ENCODE measurements at regions not wholly inside any gene's neighbourhood (a gene's known extent, or its start where the extent isn't known, plus 50 kb on each side); places are given as distances from the start of the nearest gene placed in this dataset.

DNA sequence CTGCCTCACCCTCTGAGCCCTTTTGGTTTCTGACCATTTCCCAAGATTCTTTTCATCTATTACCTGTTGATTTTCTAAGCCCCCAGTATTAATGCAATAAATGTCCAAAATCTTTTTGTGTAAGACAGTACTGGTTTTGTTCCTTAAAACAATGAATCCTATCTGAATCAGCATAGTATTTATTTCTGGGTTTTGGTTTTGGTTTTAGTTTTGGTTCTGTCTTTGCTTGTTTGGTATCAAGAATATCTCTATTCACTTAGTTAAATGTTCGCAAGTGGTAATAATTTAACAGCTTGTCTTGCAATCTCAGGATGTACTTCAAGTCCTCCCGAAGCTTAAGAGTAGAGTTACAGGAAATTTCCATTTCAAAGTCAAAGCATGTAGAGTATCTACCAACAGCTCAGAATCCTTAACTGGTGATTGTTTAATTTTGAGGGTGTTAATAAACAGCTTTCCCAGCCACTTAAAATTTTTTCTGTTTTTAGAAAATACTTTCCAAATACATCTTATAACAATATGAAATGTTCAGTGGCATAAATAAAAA lies 67.7 kb upstream of the NEDD4L start:
- WGBS, result 75% methylated on average over 2 of the region's 2 CpGs
- no peak for DNase-seq (ENCODE audit: low read depth in 6 of 9, low spot score in 9 of 9)
- Histone ChIP-seq H3K27me3 (ENCODE audit: control insufficient read depth in 2 of 2, insufficient read depth in 1 of 2, low read length in 1 of 2) (no peaks in the 10 kb centered on the region), H3K4me1 (ENCODE audit: control insufficient read depth in 2 of 2, insufficient read depth in 2 of 2, low read length in 2 of 2) (no peaks in the 10 kb centered on the region), H3K27ac (ENCODE audit: low read depth in 1 of 2, low read length in 1 of 2) (no peak overlapping the region), H3K36me3 (ENCODE audit: control insufficient read depth in 2 of 2, insufficient read depth in 2 of 2, low read length in 1 of 2) (no peaks in the 10 kb centered on the region), H3K4me3 (ENCODE audit: low read length in 2 of 2) (no peak overlapping the region), H3K9me3 (ENCODE audit: control insufficient read depth in 2 of 2, insufficient read depth in 1 of 2, low read length in 1 of 2) (no peaks in the 10 kb centered on the region)

- H3K4me3 ChIP-seq (ENCODE audit: low read length in 2 of 2), result no peak overlapping the region
- no peaks in the 10 kb centered on the region for H3K4me1 ChIP-seq (ENCODE audit: control insufficient read depth in 2 of 2, insufficient read depth in 2 of 2, low read length in 2 of 2)
- no peaks in the 10 kb centered on the region for H3K27me3 ChIP-seq (ENCODE audit: control insufficient read depth in 2 of 2, insufficient read depth in 1 of 2, low read length in 1 of 2)
- H3K9me3 ChIP-seq (ENCODE audit: control insufficient read depth in 2 of 2, insufficient read depth in 1 of 2, low read length in 1 of 2), result no peaks in the 10 kb centered on the region
- 78% methylated on average over 2 of the region's 2 CpGs for WGBS
- H3K36me3 ChIP-seq (ENCODE audit: control insufficient read depth in 2 of 2, insufficient read depth in 2 of 2, low read length in 1 of 2), result no peaks in the 10 kb centered on the region
- DNase-seq (ENCODE audit: low read depth in 6 of 9, low spot score in 9 of 9), result no peak
- H3K27ac ChIP-seq (ENCODE audit: low read depth in 1 of 2, low read length in 1 of 2), result no peak overlapping the region
Observed at GRCh38 chr18:57975805-57976204, 68.2 kb upstream of the NEDD4L start.

DNA sequence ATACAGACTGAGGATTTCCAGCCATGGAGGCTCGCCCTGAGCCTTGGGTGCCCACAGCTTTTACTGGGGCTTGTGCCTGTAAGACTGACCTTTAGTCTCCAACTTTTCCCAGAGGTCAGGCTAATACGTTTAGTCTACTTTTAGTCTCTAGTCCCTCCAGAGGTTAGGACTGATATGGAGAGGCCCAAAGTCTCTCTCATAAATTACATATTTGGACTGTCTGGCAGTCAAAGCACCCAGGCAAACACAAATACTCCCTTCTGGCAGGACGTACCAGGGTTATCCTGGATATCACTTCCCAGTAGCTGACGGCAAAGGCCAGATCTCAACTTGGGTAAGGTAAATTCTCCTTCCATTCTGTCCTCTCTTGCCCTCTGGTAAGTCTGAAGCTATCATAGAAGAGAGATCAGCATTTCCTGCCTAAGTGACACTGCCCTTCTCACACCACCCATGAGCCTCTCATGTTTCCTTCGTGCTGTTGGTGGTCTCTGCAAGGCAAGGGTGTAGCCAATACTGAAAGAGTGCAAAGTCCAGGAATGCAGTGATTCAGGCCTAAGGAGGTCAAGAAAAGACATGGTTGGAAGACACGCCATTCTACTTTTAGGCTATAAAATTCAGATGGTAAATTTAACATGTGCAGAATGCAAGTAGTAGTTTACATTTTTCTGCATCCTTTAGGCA lies 69.3 kb upstream of the NEDD4L start:
- Histone ChIP-seq H3K27ac (ENCODE audit: low read depth in 1 of 2, low read length in 1 of 2) (no peak overlapping the region), H3K4me3 (ENCODE audit: low read length in 2 of 2) (no peak overlapping the region), H3K36me3 (ENCODE audit: control insufficient read depth in 2 of 2, insufficient read depth in 2 of 2, low read length in 1 of 2) (no peaks in the 10 kb centered on the region), H3K4me1 (ENCODE audit: control insufficient read depth in 2 of 2, insufficient read depth in 2 of 2, low read length in 2 of 2) (no peaks in the 10 kb centered on the region), H3K9me3 (ENCODE audit: control insufficient read depth in 2 of 2, insufficient read depth in 1 of 2, low read length in 1 of 2) (no peaks in the 10 kb centered on the region), H3K27me3 (ENCODE audit: control insufficient read depth in 2 of 2, insufficient read depth in 1 of 2, low read length in 1 of 2) (no peaks in the 10 kb centered on the region)
- WGBS, result 93% methylated on average over 6 of the region's 6 CpGs
- DNase-seq (ENCODE audit: low read depth in 6 of 9, low spot score in 9 of 9), result no peak

DNA sequence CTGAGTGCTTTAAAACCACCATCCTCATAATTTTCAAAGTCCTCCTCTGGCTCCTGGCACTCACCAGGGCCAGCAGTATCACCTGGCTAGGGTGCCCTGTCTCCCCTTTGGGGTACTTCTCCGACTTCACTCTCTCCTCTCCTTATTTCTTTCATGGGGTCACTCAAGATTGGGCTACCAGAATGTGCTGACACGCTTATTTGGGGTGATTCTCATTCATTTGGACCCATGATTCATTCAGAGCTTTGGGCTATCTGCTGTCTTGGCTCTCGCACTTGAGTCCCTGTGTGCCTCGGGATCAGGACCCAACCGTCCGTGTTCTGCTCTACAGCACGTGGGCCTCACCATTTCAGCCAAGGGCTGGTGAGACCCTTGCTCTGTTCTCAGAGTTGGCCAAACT lies 70.1 kb upstream of the NEDD4L start:
- no peak overlapping the region for H3K4me3 ChIP-seq (ENCODE audit: low read length in 2 of 2)
- H3K4me1 ChIP-seq (ENCODE audit: control insufficient read depth in 2 of 2, insufficient read depth in 2 of 2, low read length in 2 of 2), result no peaks in the 10 kb centered on the region
- H3K27me3 ChIP-seq (ENCODE audit: control insufficient read depth in 2 of 2, insufficient read depth in 1 of 2, low read length in 1 of 2), result no peaks in the 10 kb centered on the region
- DNase-seq (ENCODE audit: low read depth in 6 of 9, low spot score in 9 of 9), result no peak
- 96% methylated on average over 7 of the region's 7 CpGs for WGBS
- no peak overlapping the region for H3K27ac ChIP-seq (ENCODE audit: low read depth in 1 of 2, low read length in 1 of 2)
- H3K36me3 ChIP-seq (ENCODE audit: control insufficient read depth in 2 of 2, insufficient read depth in 2 of 2, low read length in 1 of 2), result no peaks in the 10 kb centered on the region
- H3K9me3 ChIP-seq (ENCODE audit: control insufficient read depth in 2 of 2, insufficient read depth in 1 of 2, low read length in 1 of 2), result no peaks in the 10 kb centered on the region

DNA sequence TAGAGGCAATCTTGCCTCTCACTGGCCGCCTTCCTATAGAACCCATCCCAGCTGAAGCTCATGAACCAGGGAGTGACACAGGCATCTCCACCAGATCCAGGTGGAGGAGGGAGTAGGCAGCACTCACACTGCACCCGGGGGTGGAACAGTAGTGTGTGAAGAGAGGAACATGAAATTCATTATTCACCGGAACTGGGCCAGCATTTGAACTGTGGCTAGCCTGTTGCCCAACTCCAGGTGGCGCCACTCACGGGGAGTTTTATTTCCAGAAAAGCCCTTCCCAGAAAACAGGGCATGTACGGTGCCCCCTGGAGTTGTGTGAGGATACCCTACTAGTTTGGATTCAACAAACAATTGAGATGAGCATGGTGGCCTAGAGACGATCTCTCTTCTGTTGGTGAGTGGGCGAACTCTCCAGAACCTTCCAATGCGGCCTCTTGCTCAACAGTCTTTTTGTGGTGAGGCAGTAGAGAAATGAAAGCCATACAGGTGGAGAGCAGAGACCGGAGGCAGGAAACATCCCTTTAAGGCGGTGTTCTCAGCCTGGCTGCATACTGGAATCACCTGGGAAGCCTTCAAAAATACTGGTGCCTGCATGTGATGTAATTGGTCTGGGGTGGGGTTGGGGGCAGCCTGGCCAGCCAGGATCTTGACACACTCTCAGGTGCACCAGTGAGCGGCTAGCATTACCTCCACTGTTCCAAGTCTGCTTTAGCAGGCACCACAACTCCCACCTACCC lies 73.5 kb upstream of the NEDD4L start:
- Histone ChIP-seq H3K27me3 (ENCODE audit: control insufficient read depth in 2 of 2, insufficient read depth in 1 of 2, low read length in 1 of 2) (no peaks in the 10 kb centered on the region), H3K27ac (ENCODE audit: low read depth in 1 of 2, low read length in 1 of 2) (no peak overlapping the region), H3K4me1 (ENCODE audit: control insufficient read depth in 2 of 2, insufficient read depth in 2 of 2, low read length in 2 of 2) (no peaks in the 10 kb centered on the region), H3K36me3 (ENCODE audit: control insufficient read depth in 2 of 2, insufficient read depth in 2 of 2, low read length in 1 of 2) (no peaks in the 10 kb centered on the region), H3K9me3 (ENCODE audit: control insufficient read depth in 2 of 2, insufficient read depth in 1 of 2, low read length in 1 of 2) (no peaks in the 10 kb centered on the region), H3K4me3 (ENCODE audit: low read length in 2 of 2) (no peak overlapping the region)
- WGBS, result 92% methylated on average over 12 of the region's 12 CpGs
- no peak for DNase-seq (ENCODE audit: low read depth in 6 of 9, low spot score in 9 of 9)

DNA sequence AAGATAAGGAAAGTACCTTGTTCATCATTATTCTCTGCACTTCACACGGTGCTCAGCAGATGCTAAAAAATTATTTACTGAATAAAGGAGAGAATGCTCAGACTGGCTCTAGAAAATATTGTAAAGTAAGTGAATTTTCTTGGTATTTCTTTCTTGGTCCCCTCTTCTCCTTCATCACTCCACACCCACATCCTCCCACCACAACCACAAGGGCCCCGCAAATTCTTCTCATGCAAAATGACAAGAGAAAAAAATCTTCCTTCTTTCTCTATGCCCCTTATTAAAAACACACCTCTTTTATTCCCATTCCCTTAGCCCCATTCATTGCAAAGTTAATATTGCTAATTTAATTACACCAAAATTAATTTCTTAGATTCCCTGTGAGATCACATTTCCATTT lies 74.2 kb upstream of the NEDD4L start:
- Histone ChIP-seq H3K27ac (ENCODE audit: low read depth in 1 of 2, low read length in 1 of 2) (no peak overlapping the region), H3K4me3 (ENCODE audit: low read length in 2 of 2) (no peak overlapping the region), H3K4me1 (ENCODE audit: control insufficient read depth in 2 of 2, insufficient read depth in 2 of 2, low read length in 2 of 2) (no peaks in the 10 kb centered on the region), H3K27me3 (ENCODE audit: control insufficient read depth in 2 of 2, insufficient read depth in 1 of 2, low read length in 1 of 2) (no peaks in the 10 kb centered on the region), H3K36me3 (ENCODE audit: control insufficient read depth in 2 of 2, insufficient read depth in 2 of 2, low read length in 1 of 2) (no peaks in the 10 kb centered on the region), H3K9me3 (ENCODE audit: control insufficient read depth in 2 of 2, insufficient read depth in 1 of 2, low read length in 1 of 2) (no peaks in the 10 kb centered on the region)
- DNase-seq (ENCODE audit: low read depth in 6 of 9, low spot score in 9 of 9), result no peak
- 40% methylated on average over 2 of the region's 2 CpGs for WGBS

GRCh38 chr18:57965246-57965645 lies 78.8 kb upstream of the NEDD4L start:
- Histone ChIP-seq H3K4me3 (ENCODE audit: low read length in 2 of 2) (no peak overlapping the region), H3K9me3 (ENCODE audit: control insufficient read depth in 2 of 2, insufficient read depth in 1 of 2, low read length in 1 of 2) (no peaks in the 10 kb centered on the region), H3K27ac (ENCODE audit: low read depth in 1 of 2, low read length in 1 of 2) (no peak overlapping the region), H3K27me3 (ENCODE audit: control insufficient read depth in 2 of 2, insufficient read depth in 1 of 2, low read length in 1 of 2) (no peaks in the 10 kb centered on the region), H3K36me3 (ENCODE audit: control insufficient read depth in 2 of 2, insufficient read depth in 2 of 2, low read length in 1 of 2) (no peaks in the 10 kb centered on the region), H3K4me1 (ENCODE audit: control insufficient read depth in 2 of 2, insufficient read depth in 2 of 2, low read length in 2 of 2) (no peaks in the 10 kb centered on the region)
- WGBS, result 92% methylated on average over 6 of the region's 6 CpGs
- DNase-seq (ENCODE audit: low read depth in 6 of 9, low spot score in 9 of 9), result no peak

DNA sequence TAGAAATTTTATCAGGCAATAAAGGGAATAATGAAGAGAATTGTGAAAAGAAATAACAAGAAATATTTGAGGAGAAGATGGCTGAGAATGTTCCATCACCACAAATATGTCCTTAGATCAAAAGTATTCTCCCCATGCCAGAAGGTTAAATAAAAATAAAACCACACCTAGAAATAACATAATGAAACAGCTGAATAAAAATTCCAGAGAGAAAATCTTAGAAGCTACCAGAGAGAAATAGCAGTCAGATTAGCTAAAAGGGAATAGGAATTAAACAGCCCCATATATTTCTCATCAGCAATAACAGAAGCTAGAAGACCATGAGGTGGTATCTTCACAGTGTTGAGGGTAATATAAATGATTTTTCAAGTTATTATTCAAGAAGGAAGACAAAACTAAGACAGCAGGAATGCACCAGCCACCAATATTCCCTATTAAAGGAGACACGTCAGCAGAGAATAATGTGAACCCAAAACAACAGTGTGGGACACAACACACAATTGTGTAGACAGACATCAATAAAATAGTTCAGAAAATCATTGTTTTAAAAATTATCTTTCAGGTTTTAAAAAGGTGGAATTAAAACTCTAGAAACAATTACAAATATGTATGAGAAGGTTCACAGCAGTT lies 82.0 kb upstream of the NEDD4L start:
- WGBS, result 96% methylated on average over 1 of the region's 1 CpG
- Histone ChIP-seq H3K27me3 (ENCODE audit: control insufficient read depth in 2 of 2, insufficient read depth in 1 of 2, low read length in 1 of 2) (no peaks in the 10 kb centered on the region), H3K36me3 (ENCODE audit: control insufficient read depth in 2 of 2, insufficient read depth in 2 of 2, low read length in 1 of 2) (no peaks in the 10 kb centered on the region)

DNA sequence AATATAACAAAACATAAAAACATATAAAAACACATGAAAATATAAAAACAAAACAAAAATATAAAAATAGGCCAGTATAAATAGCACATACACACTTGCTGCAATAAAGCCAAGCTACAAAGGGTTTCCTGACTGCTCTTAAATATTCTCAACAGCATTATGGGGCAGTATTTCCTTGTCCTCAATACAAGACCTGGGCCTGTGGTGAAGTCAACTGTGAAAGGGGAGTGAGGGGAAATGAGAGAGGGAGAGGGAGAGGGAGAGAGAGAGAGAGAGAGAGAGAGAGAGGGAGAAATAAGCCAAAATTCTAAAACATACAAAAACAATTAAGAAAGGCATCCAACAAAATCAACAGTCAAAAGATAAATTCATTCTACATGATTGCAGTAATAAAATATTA lies 82.6 kb upstream of the NEDD4L start:
- no peaks in the 10 kb centered on the region for H3K36me3 ChIP-seq (ENCODE audit: control insufficient read depth in 2 of 2, insufficient read depth in 2 of 2, low read length in 1 of 2)
- H3K27me3 ChIP-seq (ENCODE audit: control insufficient read depth in 2 of 2, insufficient read depth in 1 of 2, low read length in 1 of 2), result no peaks in the 10 kb centered on the region
- H3K27ac ChIP-seq (ENCODE audit: low read depth in 1 of 2, low read length in 1 of 2), result no peak overlapping the region
- no peak for DNase-seq (ENCODE audit: low read depth in 6 of 9, low spot score in 9 of 9)
- H3K4me1 ChIP-seq (ENCODE audit: control insufficient read depth in 2 of 2, insufficient read depth in 2 of 2, low read length in 2 of 2), result no peaks in the 10 kb centered on the region
- no peak overlapping the region for H3K4me3 ChIP-seq (ENCODE audit: low read length in 2 of 2)
- no peaks in the 10 kb centered on the region for H3K9me3 ChIP-seq (ENCODE audit: control insufficient read depth in 2 of 2, insufficient read depth in 1 of 2, low read length in 1 of 2)

More for the DNA sequence above, 82.0 kb upstream of the NEDD4L start:
- no peak overlapping the region for H3K27ac ChIP-seq (ENCODE audit: low read depth in 1 of 2, low read length in 1 of 2)
- H3K4me3 ChIP-seq (ENCODE audit: low read length in 2 of 2), result no peak overlapping the region
- no peaks in the 10 kb centered on the region for H3K9me3 ChIP-seq (ENCODE audit: control insufficient read depth in 2 of 2, insufficient read depth in 1 of 2, low read length in 1 of 2)
- DNase-seq (ENCODE audit: low read depth in 6 of 9, low spot score in 9 of 9), result no peak
- H3K4me1 ChIP-seq (ENCODE audit: control insufficient read depth in 2 of 2, insufficient read depth in 2 of 2, low read length in 2 of 2), result no peaks in the 10 kb centered on the region
